Nephron (organoid): ENCODE measurements at regions not wholly inside any gene's neighbourhood (a gene's known extent, or its start where the extent isn't known, plus 50 kb on each side); places are given as distances from the start of the nearest gene placed in this dataset.
A peak's percentile ranks its signal among the peaks of the same experiment; 100 is the strongest.

ENCODE experiments used
- H3K27ac Mint-ChIP-seq, 3 experiments: 2 replicates each; pipeline ENCODE4 v1.8.0; 2020; ENCODE audit warnings: mixed read lengths in 3 of 3, mild to moderate bottlenecking in 2 of 3, moderate library complexity in 1 of 3
- H3K27me3 Mint-ChIP-seq: 2 replicates; pipeline ENCODE4 v1.8.0; 2021; ENCODE audit warnings: low read depth, mild to moderate bottlenecking, moderate library complexity, mixed read lengths
- H3K36me3 Mint-ChIP-seq: 2 replicates; pipeline ENCODE4 v1.8.0; 2020; ENCODE audit warnings: low read depth, mixed read lengths
- H3K4me1 Mint-ChIP-seq: 2 replicates; pipeline ENCODE4 v1.8.0; 2020; ENCODE audit warnings: mixed read lengths
- H3K4me3 Mint-ChIP-seq, 3 experiments: 2 replicates each; pipeline ENCODE4 v1.8.0; 2020; ENCODE audit warnings: mild to moderate bottlenecking in 3 of 3, mixed read lengths in 3 of 3, moderate library complexity in 2 of 3
- H3K9me3 Mint-ChIP-seq: 2 replicates; pipeline ENCODE4 v1.8.0; 2020; ENCODE audit warnings: mixed read lengths
- CTCF ChIP-seq, 3 experiments: fragments of 200-600 bp; sonication (generic); IDR thresholded peaks; one replicate each; pipeline ENCODE4 v1.5.0; 2021; ENCODE audit warnings: antibody characterized with exemption in 3 of 3; ENCODE audit not compliant: unreplicated experiment in 3 of 3

GRCh38 chr3:34008191-34008590 lies 209.8 kb downstream of the PDCD6IP start:
- no peak for TF ChIP-seq CTCF (IDR thresholded peaks at IDR 0.05; ENCODE audit: unreplicated experiment in 3 of 3)
- Mint-ChIP-seq H3K9me3 (no peaks in the 10 kb centered on the region), H3K4me3 (no peak overlapping the region), H3K27me3 (peaks cover 5% of the 10 kb centered on the region), H3K4me1 (peaks cover 5% of the 10 kb centered on the region), H3K27ac (no peak overlapping the region), H3K36me3 (no peaks in the 10 kb centered on the region)

- Mint-ChIP-seq H3K4me1 (peaks cover 5% of the 10 kb centered on the region), H3K4me3 (no peak overlapping the region), H3K27ac (no peak overlapping the region), H3K27me3 (peaks cover 2% of the 10 kb centered on the region), H3K9me3 (no peaks in the 10 kb centered on the region), H3K36me3 (no peaks in the 10 kb centered on the region)
- no peak for TF ChIP-seq CTCF (IDR thresholded peaks at IDR 0.05; ENCODE audit: unreplicated experiment in 3 of 3)
These were observed 210.7 kb downstream of the PDCD6IP start for GRCh38 chr3:34008836-34009809.

- Mint-ChIP-seq H3K27me3 (no peaks in the 10 kb centered on the region), H3K4me3 (no peak overlapping the region), H3K9me3 (no peaks in the 10 kb centered on the region), H3K36me3 (no peaks in the 10 kb centered on the region), H3K27ac (peak overlapping the region in 2 of 3 experiments; percentile 39 to 55), H3K4me1 (peaks cover 5% of the 10 kb centered on the region)
- no peak for TF ChIP-seq CTCF (IDR thresholded peaks at IDR 0.05; ENCODE audit: unreplicated experiment in 3 of 3)
These were observed 213.0 kb downstream of the PDCD6IP start for GRCh38 chr3:34011171-34012101.

GRCh38 chr3:34012102-34012461 lies 213.7 kb downstream of the PDCD6IP start:
- no peaks in the 10 kb centered on the region for H3K36me3 Mint-ChIP-seq
- H3K27ac Mint-ChIP-seq: peak overlapping the region in 2 of 3 experiments; percentile 39 to 55
- no peak for TF ChIP-seq CTCF (IDR thresholded peaks at IDR 0.05; ENCODE audit: unreplicated experiment in 3 of 3)
- H3K4me3 Mint-ChIP-seq: no peak overlapping the region
- no peaks in the 10 kb centered on the region for H3K9me3 Mint-ChIP-seq
- peaks cover 5% of the 10 kb centered on the region for H3K4me1 Mint-ChIP-seq
- H3K27me3 Mint-ChIP-seq: no peaks in the 10 kb centered on the region

- no peak for TF ChIP-seq CTCF (IDR thresholded peaks at IDR 0.05; ENCODE audit: unreplicated experiment in 3 of 3)
- Mint-ChIP-seq H3K4me1 (no peaks in the 10 kb centered on the region), H3K36me3 (no peaks in the 10 kb centered on the region), H3K9me3 (no peaks in the 10 kb centered on the region), H3K27me3 (no peaks in the 10 kb centered on the region), H3K4me3 (no peak overlapping the region), H3K27ac (no peak overlapping the region)
These were observed 215.6 kb downstream of the PDCD6IP start for GRCh38 chr3:34013818-34014570.
